ENCODE measurements at regions not wholly inside any gene's neighbourhood (a gene's known extent, or its start where the extent isn't known, plus 50 kb on each side); places are given as distances from the start of the nearest gene placed in this dataset.

- ATAC-seq, result no peak
- WGBS (ENCODE audit: insufficient coverage, low coverage, low lambda C conversion rate, missing lambda C conversion rate), result 69% methylated on average over 3 of the region's 3 CpGs
- intact Hi-C loops (cut with DNase I), result no loop called here
- no peak for DNase-seq
- no peak for TF ChIP-seq CTCF (IDR thresholded peaks at IDR 0.05)
- TF ChIP-seq POLR2A (IDR thresholded peaks at IDR 0.05), result no peak
- Histone ChIP-seq H3K36me3 (no peaks in the 10 kb centered on the region), H3K27me3 (no peaks in the 10 kb centered on the region), H3K9me3 (no peaks in the 10 kb centered on the region), H3K27ac (no peak overlapping the region), H3K4me3 (no peak overlapping the region), H3K4me1 (no peaks in the 10 kb centered on the region)
Observed at GRCh38 chr5:130964231-130965202, 200.5 kb downstream of the HINT1 start.

- H3K27ac ChIP-seq, result no peak overlapping the region
- no peak overlapping the region for H3K4me3 ChIP-seq
- intact Hi-C loops (cut with DNase I), result no loop called here
- ATAC-seq (no peak), DNase-seq (no peak)
- H3K4me1 ChIP-seq, result no peaks in the 10 kb centered on the region
- H3K36me3 ChIP-seq, result no peaks in the 10 kb centered on the region
- no peaks in the 10 kb centered on the region for H3K27me3 ChIP-seq
- no peak for TF ChIP-seq POLR2A (IDR thresholded peaks at IDR 0.05)
- no peak for TF ChIP-seq CTCF (IDR thresholded peaks at IDR 0.05)
- H3K9me3 ChIP-seq, result no peaks in the 10 kb centered on the region
- WGBS (ENCODE audit: insufficient coverage, low coverage, low lambda C conversion rate, missing lambda C conversion rate), result 56% methylated on average over 1 of the region's 1 CpG
Observed at GRCh38 chr5:130963798-130964197, 201.3 kb downstream of the HINT1 start.

GRCh38 chr5:130957151-130957550 is 207.9 kb downstream of the HINT1 start:
- ATAC-seq (no peak), DNase-seq (no peak)
- Histone ChIP-seq H3K36me3 (no peaks in the 10 kb centered on the region), H3K9me3 (no peaks in the 10 kb centered on the region), H3K4me3 (no peak overlapping the region), H3K27ac (no peak overlapping the region), H3K4me1 (no peaks in the 10 kb centered on the region), H3K27me3 (no peaks in the 10 kb centered on the region)
- 40% methylated on average over 1 of the region's 1 CpG for WGBS (ENCODE audit: insufficient coverage, low coverage, low lambda C conversion rate, missing lambda C conversion rate)
- TF ChIP-seq POLR2A (IDR thresholded peaks at IDR 0.05) (no peak), CTCF (IDR thresholded peaks at IDR 0.05) (no peak)
- intact Hi-C loops (cut with DNase I), result no loop called here

GRCh38 chr5:130955041-130955440 is 210.0 kb downstream of the HINT1 start:
- no peaks in the 10 kb centered on the region for H3K36me3 ChIP-seq
- H3K27ac ChIP-seq, result no peak overlapping the region
- H3K27me3 ChIP-seq, result no peaks in the 10 kb centered on the region
- no peaks in the 10 kb centered on the region for H3K4me1 ChIP-seq
- no peak for DNase-seq
- no peak for ATAC-seq
- H3K9me3 ChIP-seq, result no peaks in the 10 kb centered on the region
- TF ChIP-seq POLR2A (IDR thresholded peaks at IDR 0.05) (no peak), CTCF (IDR thresholded peaks at IDR 0.05) (no peak)
- intact Hi-C loops (cut with DNase I), result no loop called here
- no peak overlapping the region for H3K4me3 ChIP-seq

Data from right lobe of liver (tissue), 6 donors.